Peyer's patch (tissue), 4 donors: ENCODE measurements at regions not wholly inside any gene's neighbourhood (a gene's known extent, or its start where the extent isn't known, plus 50 kb on each side); places are given as distances from the start of the nearest gene placed in this dataset.

Source experiments
- DNase-seq, 3 donors: peaks; one replicate each; pipeline ENCODE4 v3.0.0-alpha.2; 2017 to 2019
- H3K27ac ChIP-seq, 4 donors: fragments of 200-600 bp; sonication (generic); one replicate each; pipeline ENCODE4 v1.5.1; 2016 to 2019
- H3K27me3 ChIP-seq, 2 donors: fragments of 200-600 bp; sonication (generic); one replicate each; pipeline ENCODE4 v1.5.1; 2019
- H3K36me3 ChIP-seq, 3 donors: fragments of 200-600 bp; sonication (generic); one replicate each; pipeline ENCODE4 v1.5.1; 2016 to 2019
- H3K4me1 ChIP-seq, 4 donors: fragments of 200-600 bp; sonication (generic); one replicate each; pipeline ENCODE4 v1.5.1; 2016 to 2019
- H3K4me3 ChIP-seq, 4 donors: fragments of 200-600 bp; sonication (generic); 1 replicate in 3 of 4; 2 replicates in 1 of 4; pipeline ENCODE4 v1.5.1; 2016 to 2019; ENCODE audit warnings: mild to moderate bottlenecking in 1 of 4
- H3K9me3 ChIP-seq, 4 donors: fragments of 200-600 bp; sonication (generic); one replicate each; pipeline ENCODE4 v1.5.1; 2016 to 2019; ENCODE audit warnings: mild to moderate bottlenecking in 1 of 4
- POLR2A ChIP-seq, 2 donors: fragments of 450-650 bp; IDR thresholded peaks; one replicate each; pipeline ENCODE4 v1.5.1; 2017; ENCODE audit warnings: antibody characterized with exemption in 2 of 2, mild to moderate bottlenecking in 2 of 2, moderate library complexity in 2 of 2
- TF ChIP-seq, protein P1 (sequence below), 6 experiments: fragments of 450-650 bp in 4 of 6; fragments of 200-600 bp in 2 of 6; sonication (generic) in 1 of 6; IDR thresholded peaks; one replicate each; pipeline ENCODE4 v1.5.1; 2017 to 2019; ENCODE audit warnings: antibody characterized with exemption in 6 of 6, mild to moderate bottlenecking in 3 of 6, moderate library complexity in 1 of 6

DNA sequence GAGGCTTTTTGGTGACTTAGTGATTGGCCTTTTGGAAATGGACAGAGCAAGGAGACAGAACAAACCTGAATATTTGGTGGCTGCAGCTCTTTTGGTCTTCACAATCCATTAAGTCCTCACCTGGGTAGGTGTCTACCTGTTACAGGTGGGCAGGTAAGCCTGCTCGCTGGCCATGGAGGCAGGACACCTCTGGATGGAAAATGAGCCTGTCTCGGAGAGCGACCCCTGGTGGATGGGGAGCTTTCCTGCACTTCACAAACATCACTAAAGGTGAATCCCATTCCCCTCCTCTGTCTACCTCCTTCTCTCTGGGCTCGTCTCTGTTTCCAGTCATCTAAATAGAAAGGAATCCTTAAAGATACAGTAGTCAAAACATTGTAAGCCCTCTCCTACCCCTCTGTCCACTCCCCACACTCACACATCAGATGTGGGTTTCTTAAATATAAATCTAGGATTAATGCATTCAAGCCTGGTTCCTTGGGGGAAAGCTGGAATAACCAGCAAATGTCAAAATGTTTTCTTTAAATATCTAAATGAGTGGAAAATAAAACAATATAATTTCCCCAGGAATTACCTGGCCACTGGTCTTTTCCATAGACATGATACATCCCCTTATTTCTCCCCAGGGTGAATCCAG is 304.9 kb downstream of the CDH26 start:
- H3K27ac ChIP-seq: no peak overlapping the region
- H3K4me1 ChIP-seq: no peaks in the 10 kb centered on the region

DNA sequence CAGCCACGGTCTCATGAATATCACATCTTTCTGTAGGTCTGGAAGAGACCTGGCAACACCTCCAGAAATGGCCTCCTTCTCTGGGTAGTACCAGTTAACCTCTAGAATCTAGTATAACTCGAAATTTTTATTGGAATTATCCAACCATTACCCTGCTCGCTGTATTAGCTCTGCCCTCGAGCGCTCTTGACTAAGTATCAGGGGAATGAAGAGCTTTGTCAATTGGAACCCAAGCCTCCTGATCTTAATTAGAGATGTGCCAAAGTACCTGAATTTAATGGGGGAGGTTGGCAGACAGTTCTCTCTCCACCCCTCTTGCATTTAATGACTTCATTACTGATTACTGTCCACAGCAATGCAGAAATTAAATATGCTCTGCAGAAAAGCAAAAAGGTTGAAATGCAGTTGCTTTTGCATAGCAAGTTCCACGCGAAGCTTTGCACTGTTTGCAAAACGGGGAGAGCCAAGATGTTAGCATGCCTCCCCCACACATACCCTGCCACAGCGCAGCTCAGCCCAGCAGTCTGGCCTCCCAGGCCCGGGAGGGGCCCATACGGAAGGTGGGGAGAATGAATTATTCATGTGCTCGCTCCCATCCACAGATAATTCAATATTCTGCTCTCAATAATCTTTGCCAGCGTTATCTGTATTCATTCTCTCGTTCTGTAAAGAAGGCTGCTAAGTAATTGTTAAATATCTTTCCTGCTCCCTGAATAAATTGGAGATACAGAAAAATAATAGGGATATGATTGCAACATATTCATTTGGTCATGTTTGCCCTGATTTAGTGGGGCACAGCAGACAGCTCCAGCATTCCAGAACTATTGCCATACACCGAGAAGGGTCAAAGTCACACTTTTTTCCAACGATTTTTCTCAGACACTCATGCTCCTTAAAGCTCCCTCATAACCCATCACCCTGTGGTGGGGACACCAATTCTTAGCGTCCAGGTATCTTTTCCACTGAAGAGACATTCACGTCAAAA is 305.8 kb downstream of the CDH26 start:
- DNase-seq: no peak
- no peak overlapping the region for H3K27ac ChIP-seq
- TF ChIP-seq, protein P1, sequence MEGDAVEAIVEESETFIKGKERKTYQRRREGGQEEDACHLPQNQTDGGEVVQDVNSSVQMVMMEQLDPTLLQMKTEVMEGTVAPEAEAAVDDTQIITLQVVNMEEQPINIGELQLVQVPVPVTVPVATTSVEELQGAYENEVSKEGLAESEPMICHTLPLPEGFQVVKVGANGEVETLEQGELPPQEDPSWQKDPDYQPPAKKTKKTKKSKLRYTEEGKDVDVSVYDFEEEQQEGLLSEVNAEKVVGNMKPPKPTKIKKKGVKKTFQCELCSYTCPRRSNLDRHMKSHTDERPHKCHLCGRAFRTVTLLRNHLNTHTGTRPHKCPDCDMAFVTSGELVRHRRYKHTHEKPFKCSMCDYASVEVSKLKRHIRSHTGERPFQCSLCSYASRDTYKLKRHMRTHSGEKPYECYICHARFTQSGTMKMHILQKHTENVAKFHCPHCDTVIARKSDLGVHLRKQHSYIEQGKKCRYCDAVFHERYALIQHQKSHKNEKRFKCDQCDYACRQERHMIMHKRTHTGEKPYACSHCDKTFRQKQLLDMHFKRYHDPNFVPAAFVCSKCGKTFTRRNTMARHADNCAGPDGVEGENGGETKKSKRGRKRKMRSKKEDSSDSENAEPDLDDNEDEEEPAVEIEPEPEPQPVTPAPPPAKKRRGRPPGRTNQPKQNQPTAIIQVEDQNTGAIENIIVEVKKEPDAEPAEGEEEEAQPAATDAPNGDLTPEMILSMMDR (IDR thresholded peaks at IDR 0.05): no peak
- no peak for TF ChIP-seq POLR2A (IDR thresholded peaks at IDR 0.05)
- no peak overlapping the region for H3K4me3 ChIP-seq
- no peaks in the 10 kb centered on the region for H3K9me3 ChIP-seq
- no peaks in the 10 kb centered on the region for H3K4me1 ChIP-seq
- H3K27me3 ChIP-seq: no peaks in the 10 kb centered on the region
- H3K36me3 ChIP-seq: no peaks in the 10 kb centered on the region

More for the DNA sequence above, 304.9 kb downstream of the CDH26 start:
- H3K36me3 ChIP-seq: no peaks in the 10 kb centered on the region
- H3K27me3 ChIP-seq: no peaks in the 10 kb centered on the region
- no peaks in the 10 kb centered on the region for H3K9me3 ChIP-seq
- TF ChIP-seq, protein P1 (IDR thresholded peaks at IDR 0.05): peak in 5 of 6 experiments; percentile 13 to 51 (median 36)
- no peak for TF ChIP-seq POLR2A (IDR thresholded peaks at IDR 0.05)
- H3K4me3 ChIP-seq: no peak overlapping the region
- DNase-seq: peak in 1 of 3 donors; percentile 55

DNA sequence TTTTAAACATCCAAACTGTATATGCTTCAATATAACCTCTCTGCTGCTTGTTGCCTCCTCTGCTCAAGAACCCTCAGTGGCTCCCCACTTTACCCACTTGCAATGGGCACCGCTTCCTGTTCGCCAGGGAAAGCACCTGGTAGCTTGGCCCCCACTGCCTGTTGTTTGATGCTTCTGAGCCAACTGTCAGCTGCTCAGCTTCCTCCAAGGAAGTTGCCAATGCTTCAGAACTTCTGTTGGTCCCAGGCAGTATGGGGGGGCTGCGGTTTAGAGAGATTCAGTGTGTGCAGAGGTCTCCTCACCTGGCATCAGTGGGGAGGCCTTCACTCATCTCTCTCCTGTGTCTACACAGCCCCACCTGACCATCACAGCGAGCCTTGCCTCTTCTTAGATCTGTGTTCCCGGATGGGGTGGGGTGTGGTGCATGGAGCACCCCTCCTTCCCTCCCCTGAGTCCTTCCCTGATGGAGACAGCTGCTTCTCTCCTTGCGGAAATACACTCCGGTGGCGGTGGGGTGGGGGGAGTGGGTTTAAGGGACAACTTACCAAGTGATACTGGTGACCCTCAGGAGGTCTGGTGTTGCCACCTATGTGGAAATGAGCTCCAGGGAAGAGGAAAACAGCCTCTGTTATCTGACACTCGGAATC is 308.1 kb downstream of the CDH26 start:
- H3K36me3 ChIP-seq: no peaks in the 10 kb centered on the region
- no peak overlapping the region for H3K4me3 ChIP-seq
- TF ChIP-seq, protein P1 (IDR thresholded peaks at IDR 0.05): no peak
- TF ChIP-seq POLR2A (IDR thresholded peaks at IDR 0.05): no peak
- H3K27me3 ChIP-seq: no peaks in the 10 kb centered on the region
- no peak for DNase-seq
- H3K9me3 ChIP-seq: no peaks in the 10 kb centered on the region
- no peak overlapping the region for H3K27ac ChIP-seq
- H3K4me1 ChIP-seq: no peaks in the 10 kb centered on the region

DNA sequence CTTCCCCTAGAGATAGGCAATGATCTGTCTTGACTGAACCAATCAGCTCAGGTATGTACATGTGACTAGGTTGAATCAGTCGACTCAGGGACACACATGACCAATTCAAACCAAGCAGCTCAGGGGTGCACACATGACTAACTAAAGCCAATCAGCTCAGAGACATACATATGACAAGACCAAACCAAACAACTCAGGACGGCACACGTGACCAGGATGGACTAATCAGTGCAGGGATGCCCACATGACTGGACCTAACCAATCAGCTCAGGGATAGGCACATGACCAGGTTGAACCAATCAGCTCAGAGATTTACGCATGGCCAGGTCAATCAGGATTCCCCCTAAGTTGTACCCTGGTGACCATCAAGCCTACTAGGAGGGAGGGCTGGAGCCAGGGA is 310.3 kb downstream of the CDH26 start:
- no peaks in the 10 kb centered on the region for H3K27me3 ChIP-seq
- H3K4me3 ChIP-seq: no peak overlapping the region
- no peak for TF ChIP-seq POLR2A (IDR thresholded peaks at IDR 0.05)
- TF ChIP-seq, protein P1 (IDR thresholded peaks at IDR 0.05): no peak
- H3K9me3 ChIP-seq: no peaks in the 10 kb centered on the region
- no peak overlapping the region for H3K27ac ChIP-seq
- no peak for DNase-seq
- H3K36me3 ChIP-seq: no peaks in the 10 kb centered on the region
- H3K4me1 ChIP-seq: no peaks in the 10 kb centered on the region

DNA sequence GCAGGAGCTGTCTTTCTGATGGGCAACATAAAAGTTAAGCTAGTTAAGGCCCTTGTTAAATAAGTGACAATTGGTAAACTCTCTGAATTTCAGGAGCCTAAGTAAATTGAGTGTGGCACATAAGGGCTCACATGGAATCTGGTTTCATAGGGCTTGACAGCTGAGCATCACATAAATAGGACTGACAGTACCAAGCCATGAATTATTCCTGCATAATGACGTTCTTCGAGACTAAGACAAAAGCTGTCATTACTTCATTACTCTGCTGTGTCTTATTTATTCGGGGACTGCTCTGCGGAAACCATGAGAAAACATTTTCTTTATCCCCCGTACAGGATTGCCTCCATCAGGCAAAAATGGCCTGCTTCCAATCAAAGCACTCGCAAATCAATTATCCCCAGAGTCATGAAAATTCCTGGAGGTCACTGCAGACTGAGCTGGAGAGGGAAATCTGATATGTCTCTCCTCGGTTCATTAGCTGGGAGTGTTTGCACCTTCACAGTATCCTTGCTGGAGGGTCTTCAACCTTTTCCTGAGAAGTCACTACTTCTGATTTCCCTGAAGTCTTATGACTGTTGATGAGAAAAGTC is 311.4 kb downstream of the CDH26 start:
- TF ChIP-seq, protein P1 (IDR thresholded peaks at IDR 0.05): no peak
- no peak for TF ChIP-seq POLR2A (IDR thresholded peaks at IDR 0.05)

More for the DNA sequence above, 311.4 kb downstream of the CDH26 start:
- no peak overlapping the region for H3K27ac ChIP-seq
- H3K27me3 ChIP-seq: no peaks in the 10 kb centered on the region
- no peak overlapping the region for H3K4me3 ChIP-seq
- H3K9me3 ChIP-seq: no peaks in the 10 kb centered on the region
- DNase-seq: no peak
- no peaks in the 10 kb centered on the region for H3K4me1 ChIP-seq
- no peaks in the 10 kb centered on the region for H3K36me3 ChIP-seq
